CD4-positive, CD25-positive, alpha-beta regulatory T cell (primary cell): ENCODE measurements at regions not wholly inside any gene's neighbourhood (a gene's known extent, or its start where the extent isn't known, plus 50 kb on each side); places are given as distances from the start of the nearest gene placed in this dataset.
"Not testable (repeated sequence)": the region's sequence is repeated elsewhere in the genome, so short reads cannot be mapped to it uniquely, and the experiment has no call there.

Experiments
- ATAC-seq, 2 donors: fragments of 150-1000 bp; cut with Tn5 transposase; one replicate each; pipeline ENCODE4 v1.10.0; 2021; ENCODE audit warnings: low read depth in 2 of 2, moderate number of reproducible peaks in 2 of 2, moderate library complexity in 1 of 2
- DNase-seq, 3 donors: peaks; one replicate each; pipeline versions ENCODE4 v3.0.0 to v3.0.0-alpha.2; 2012 to 2022; ENCODE audit warnings: mixed read lengths in 1 of 3
- H3K27ac ChIP-seq: one replicate; pipeline ENCODE4 v1.7.0; 2013; ENCODE audit warnings: mild to moderate bottlenecking, low read length; ENCODE audit not compliant: insufficient read depth, poor library complexity, severe bottlenecking
- H3K27me3 ChIP-seq: one replicate; pipeline ENCODE4 v1.7.0; 2013; ENCODE audit warnings: low read length; ENCODE audit not compliant: control insufficient read depth, insufficient read depth
- H3K36me3 ChIP-seq: one replicate; pipeline ENCODE4 v1.7.0; 2013; ENCODE audit warnings: mild to moderate bottlenecking, low read length, moderate library complexity; ENCODE audit not compliant: control insufficient read depth, insufficient read depth
- H3K4me1 ChIP-seq: 2 replicates; pipeline ENCODE4 v1.7.0; 2013; ENCODE audit warnings: mild to moderate bottlenecking, low read length; ENCODE audit not compliant: insufficient read depth, control insufficient read depth, poor library complexity, severe bottlenecking
- H3K4me3 ChIP-seq: one replicate; pipeline ENCODE4 v1.7.0; 2013; ENCODE audit warnings: low read depth, mild to moderate bottlenecking, low read length, moderate library complexity
- H3K9me3 ChIP-seq, 2 experiments: 1 replicate in 1 of 2; 2 replicates in 1 of 2; pipeline ENCODE4 v1.7.0; 2013; ENCODE audit warnings: low read length in 2 of 2, mild to moderate bottlenecking in 1 of 2, moderate library complexity in 1 of 2; ENCODE audit not compliant: control insufficient read depth in 2 of 2
- H3K27ac Mint-ChIP-seq, 3 donors: one replicate each; pipeline ENCODE4 v1.8.0; 2020 to 2022; ENCODE audit warnings: mild to moderate bottlenecking in 3 of 3, mixed read lengths in 3 of 3, moderate library complexity in 2 of 3
- H3K27me3 Mint-ChIP-seq: one replicate; pipeline ENCODE4 v1.8.0; 2022; ENCODE audit warnings: mild to moderate bottlenecking, mixed read lengths
- H3K36me3 Mint-ChIP-seq: one replicate; pipeline ENCODE4 v1.8.0; 2020; ENCODE audit warnings: mixed read lengths
- H3K4me1 Mint-ChIP-seq, 4 donors: one replicate each; pipeline ENCODE4 v1.8.0; 2020 to 2022; ENCODE audit warnings: mixed read lengths in 4 of 4, mild to moderate bottlenecking in 1 of 4
- H3K4me3 Mint-ChIP-seq, 4 donors: one replicate each; pipeline ENCODE4 v1.8.0; 2020 to 2022; ENCODE audit warnings: mild to moderate bottlenecking in 4 of 4, mixed read lengths in 4 of 4, moderate library complexity in 3 of 4
- H3K9me3 Mint-ChIP-seq, 7 donors: one replicate each; pipeline ENCODE4 v1.8.0; 2020 to 2022; ENCODE audit warnings: mixed read lengths in 7 of 7, mild to moderate bottlenecking in 3 of 7, moderate library complexity in 2 of 7

- DNase-seq: no peak
- H3K9me3 ChIP-seq: no peaks in the 10 kb centered on the region
- Mint-ChIP-seq H3K36me3 (peaks cover 22% of the 10 kb centered on the region), H3K27me3 (no peaks in the 10 kb centered on the region), H3K9me3 (no peaks in the 10 kb centered on the region), H3K4me1 (peaks cover 0 to 6% (median 4%) of the 10 kb centered on the region in 4 donors), H3K4me3 (no peak overlapping the region), H3K27ac (no peak overlapping the region)
- no peak overlapping the region for H3K4me3 ChIP-seq
- no peaks in the 10 kb centered on the region for H3K4me1 ChIP-seq
- no peaks in the 10 kb centered on the region for H3K36me3 ChIP-seq
- no peaks in the 10 kb centered on the region for H3K27me3 ChIP-seq
- H3K27ac ChIP-seq: no peak overlapping the region
- no peak for ATAC-seq
Measured at GRCh38 chr22:25497716-25498115, 66.8 kb upstream of the GRK3 start.

GRCh38 chr22:25500671-25501070 lies 63.8 kb upstream of the GRK3 start:
- not testable (repeated sequence) for H3K27ac Mint-ChIP-seq, ATAC-seq

GRCh38 chr22:25504017-25504416 lies 60.5 kb upstream of the GRK3 start:
- not testable (repeated sequence) for H3K36me3 ChIP-seq, H3K4me3 Mint-ChIP-seq, H3K36me3 Mint-ChIP-seq, H3K27me3 ChIP-seq, H3K9me3 Mint-ChIP-seq, ATAC-seq, H3K4me3 ChIP-seq, DNase-seq, H3K4me1 Mint-ChIP-seq, H3K27me3 Mint-ChIP-seq, H3K27ac Mint-ChIP-seq, H3K27ac ChIP-seq, H3K9me3 ChIP-seq, H3K4me1 ChIP-seq

More at GRCh38 chr22:25500671-25501070, 63.8 kb upstream of the GRK3 start:
- DNase-seq, H3K9me3 Mint-ChIP-seq, H3K9me3 ChIP-seq, H3K36me3 ChIP-seq, H3K27me3 ChIP-seq, H3K4me1 ChIP-seq, H3K4me3 Mint-ChIP-seq, H3K4me3 ChIP-seq, H3K27ac ChIP-seq, H3K4me1 Mint-ChIP-seq, H3K27me3 Mint-ChIP-seq: not testable (repeated sequence)
- H3K36me3 Mint-ChIP-seq: peaks cover 12% of the 10 kb centered on the region

GRCh38 chr22:25508161-25508560 lies 56.3 kb upstream of the GRK3 start:
- no peak for ATAC-seq
- Mint-ChIP-seq H3K27me3 (no peaks in the 10 kb centered on the region), H3K27ac (no peak overlapping the region), H3K4me3 (no peak overlapping the region), H3K36me3 (peaks cover 25% of the 10 kb centered on the region), H3K9me3 (no peaks in the 10 kb centered on the region), H3K4me1 (peaks cover 0 to 3% (median 0%) of the 10 kb centered on the region in 4 donors)
- Histone ChIP-seq H3K27me3 (no peaks in the 10 kb centered on the region), H3K36me3 (peaks cover 3% of the 10 kb centered on the region), H3K27ac (no peak overlapping the region), H3K4me3 (no peak overlapping the region), H3K9me3 (no peaks in the 10 kb centered on the region), H3K4me1 (no peaks in the 10 kb centered on the region)
- DNase-seq: no peak

- H3K4me3 Mint-ChIP-seq: no peak overlapping the region
- no peak overlapping the region for H3K4me3 ChIP-seq
- ATAC-seq: no peak
Measured at GRCh38 chr22:25508761-25509321, 55.6 kb upstream of the GRK3 start.

GRCh38 chr22:25509374-25509791 lies 55.1 kb upstream of the GRK3 start:
- no peaks in the 10 kb centered on the region for H3K4me1 ChIP-seq
- ATAC-seq (no peak), DNase-seq (no peak)
- Mint-ChIP-seq H3K27me3 (no peaks in the 10 kb centered on the region), H3K36me3 (peaks cover 26% of the 10 kb centered on the region), H3K4me3 (no peak overlapping the region), H3K4me1 (peaks cover 0 to 3% (median 0%) of the 10 kb centered on the region in 4 donors), H3K9me3 (no peaks in the 10 kb centered on the region), H3K27ac (no peak overlapping the region)
- no peaks in the 10 kb centered on the region for H3K27me3 ChIP-seq
- no peak overlapping the region for H3K27ac ChIP-seq
- peaks cover 3% of the 10 kb centered on the region for H3K36me3 ChIP-seq
- H3K4me3 ChIP-seq: no peak overlapping the region
- no peaks in the 10 kb centered on the region for H3K9me3 ChIP-seq

More at GRCh38 chr22:25508761-25509321, 55.6 kb upstream of the GRK3 start:
- Histone ChIP-seq H3K27ac (no peak overlapping the region), H3K36me3 (peaks cover 3% of the 10 kb centered on the region), H3K9me3 (no peaks in the 10 kb centered on the region), H3K27me3 (no peaks in the 10 kb centered on the region), H3K4me1 (no peaks in the 10 kb centered on the region)
- H3K4me1 Mint-ChIP-seq: peaks cover 0 to 3% (median 0%) of the 10 kb centered on the region in 4 donors
- H3K9me3 Mint-ChIP-seq: no peaks in the 10 kb centered on the region
- no peak overlapping the region for H3K27ac Mint-ChIP-seq
- H3K27me3 Mint-ChIP-seq: no peaks in the 10 kb centered on the region
- no peak for DNase-seq
- H3K36me3 Mint-ChIP-seq: peaks cover 26% of the 10 kb centered on the region

- Mint-ChIP-seq H3K9me3 (no peaks in the 10 kb centered on the region), H3K4me1 (peaks cover 0 to 3% (median 0%) of the 10 kb centered on the region in 4 donors), H3K27ac (no peak overlapping the region), H3K4me3 (no peak overlapping the region), H3K36me3 (peaks cover 26% of the 10 kb centered on the region), H3K27me3 (no peaks in the 10 kb centered on the region)
- H3K9me3 ChIP-seq: no peaks in the 10 kb centered on the region
- H3K27ac ChIP-seq: no peak overlapping the region
- H3K36me3 ChIP-seq: peaks cover 3% of the 10 kb centered on the region
- no peaks in the 10 kb centered on the region for H3K27me3 ChIP-seq
- no peak for DNase-seq
- ATAC-seq: no peak
- H3K4me1 ChIP-seq: no peaks in the 10 kb centered on the region
- no peak overlapping the region for H3K4me3 ChIP-seq
Measured at GRCh38 chr22:25510876-25511275, 53.6 kb upstream of the GRK3 start.

- Mint-ChIP-seq H3K4me3 (no peak overlapping the region), H3K36me3 (peaks cover 26% of the 10 kb centered on the region), H3K9me3 (no peaks in the 10 kb centered on the region), H3K27me3 (no peaks in the 10 kb centered on the region), H3K4me1 (peaks cover 0 to 3% (median 0%) of the 10 kb centered on the region in 4 donors), H3K27ac (no peak overlapping the region)
- Histone ChIP-seq H3K36me3 (peaks cover 3% of the 10 kb centered on the region), H3K27me3 (no peaks in the 10 kb centered on the region), H3K4me1 (no peaks in the 10 kb centered on the region), H3K9me3 (no peaks in the 10 kb centered on the region), H3K4me3 (no peak overlapping the region), H3K27ac (no peak overlapping the region)
- ATAC-seq (no peak), DNase-seq (no peak)
Measured at GRCh38 chr22:25511725-25512124, 52.8 kb upstream of the GRK3 start.
